K562 (cell line): ENCODE measurements at regions not wholly inside any gene's neighbourhood (a gene's known extent, or its start where the extent isn't known, plus 50 kb on each side); places are given as distances from the start of the nearest gene placed in this dataset.

Experiments used
- ATAC-seq: fragments of 200-7000 bp; cut with Tn5 transposase; 3 replicates; pipeline ENCODE4 v1.9.1; 2020; ENCODE audit warnings: moderate library complexity
- BruUV-seq: library from RNA; stranded (reverse); fragments of 400-500 nt; replicated peaks from 2 replicates; lab custom pipeline; 2021; lab: Mats Ljungman, UMichigan
- CTCF ChIA-PET: fragments of 300-600 bp; formaldehyde crosslinking; extraction: SDS; loops from one replicate; lab custom pipeline; 2021; ENCODE audit warnings: low intra/inter-chr PET ratio; lab: Yijun Ruan, JAX
- POLR2A ChIA-PET: fragments of 300-600, 350-650 bp; sonication (Branson Sonifier 250); formaldehyde crosslinking; extraction: SDS; loops from one replicate; lab custom pipeline; 2021; ENCODE audit warnings: antibody characterized with exemption, inconsistent platforms; lab: Yijun Ruan, JAX
- DNase-seq, 4 experiments: peaks; one replicate each; pipeline versions ENCODE4 v3.0.0 to v3.0.0-alpha.2; 2011 to 2018; ENCODE audit warnings: low spot score in 3 of 4, mixed read lengths in 3 of 4; ENCODE audit errors: extremely low read depth in 1 of 4
- FAIRE-seq: peaks from 2 replicates; lab custom pipeline; 2011; peaks lifted over from hg19 to GRCh38; lab: Jason Lieb, UNC
- H2AFZ ChIP-seq: 2 replicates; pipeline ENCODE4 v1.6.0; 2011; ENCODE audit warnings: low read depth, low read length, control low read depth, inconsistent platforms
- H3K27ac ChIP-seq: fragments of 200-600 bp; 3 replicates; pipeline ENCODE4 v1.8.0; 2011; ENCODE audit warnings: low read depth, mild to moderate bottlenecking, control low read depth, inconsistent platforms, low read length, moderate library complexity, mixed read lengths; ENCODE audit errors: extremely low read depth
- H3K27me3 ChIP-seq, 2 experiments: fragments of 300-600 bp in 1 of 2; 2 replicates in 1 of 2; 3 replicates in 1 of 2; pipeline versions ENCODE4 v1.6.0 to v1.8.0; 2011; ENCODE audit warnings: inconsistent platforms in 2 of 2, low read length in 2 of 2, mild to moderate bottlenecking in 1 of 2, mixed read lengths in 1 of 2, moderate library complexity in 1 of 2; ENCODE audit not compliant: control insufficient read depth in 2 of 2, insufficient read depth in 2 of 2
- H3K36me3 ChIP-seq: fragments of 300-600 bp; 3 replicates; pipeline ENCODE4 v1.8.0; 2011; ENCODE audit warnings: mild to moderate bottlenecking, low read length, inconsistent platforms; ENCODE audit not compliant: control insufficient read depth, insufficient read depth
- H3K4me1 ChIP-seq, 2 experiments: fragments of 200-600 bp in 1 of 2; replicated peaks in 1 of 2; 2 replicates in 1 of 2; 3 replicates in 1 of 2; pipeline versions ENCODE4 v1.5.1 to v1.8.0; 2011; ENCODE audit warnings: inconsistent platforms in 2 of 2, low read length in 2 of 2, mild to moderate bottlenecking in 1 of 2, mixed read lengths in 1 of 2, moderate library complexity in 1 of 2; ENCODE audit not compliant: control insufficient read depth in 2 of 2, insufficient read depth in 2 of 2
- H3K4me2 ChIP-seq: 2 replicates; pipeline ENCODE4 v1.6.1; 2011; ENCODE audit warnings: low read length, control low read depth, inconsistent platforms, mixed read lengths; ENCODE audit not compliant: insufficient read depth
- H3K4me3 ChIP-seq: fragments of 200-600 bp; sonication (generic), shearing (Covaris generic); 2 replicates; pipeline ENCODE4 v1.5.1; 2016; ENCODE audit warnings: control low read depth, inconsistent platforms
- H3K79me2 ChIP-seq: fragments of 200-600 bp; 3 replicates; pipeline ENCODE4 v1.8.0; 2011; ENCODE audit warnings: low read length, inconsistent platforms; ENCODE audit not compliant: control insufficient read depth, insufficient read depth
- H3K9ac ChIP-seq, 2 experiments: 2 replicates each; pipeline versions ENCODE4 v1.6.0 to v1.6.1; 2011; ENCODE audit warnings: low read depth in 2 of 2, low read length in 2 of 2, control low read depth in 1 of 2, inconsistent platforms in 1 of 2, mild to moderate bottlenecking in 1 of 2, mixed read lengths in 1 of 2; ENCODE audit not compliant: insufficient read depth in 1 of 2
- H3K9me1 ChIP-seq: one replicate; pipeline ENCODE4 v1.6.0; 2011; ENCODE audit warnings: inconsistent platforms, mild to moderate bottlenecking, low read length, moderate library complexity; ENCODE audit not compliant: control insufficient read depth, insufficient read depth
- H3K9me3 ChIP-seq: replicated peaks from 2 replicates; pipeline ENCODE4 v1.5.1; 2011; ENCODE audit warnings: low read depth, low read length, inconsistent platforms; ENCODE audit not compliant: control insufficient read depth, insufficient read depth
- H4K20me1 ChIP-seq: replicated peaks from 2 replicates; pipeline ENCODE4 v1.6.1; 2011; ENCODE audit warnings: low read length, inconsistent platforms, mixed read lengths; ENCODE audit not compliant: control insufficient read depth, insufficient read depth
- ATF3 ChIP-seq, 2 experiments: fragments of 450-650 bp in 1 of 2; sonication (generic) in 1 of 2; formaldehyde crosslinking in 1 of 2; IDR thresholded peaks in 1 of 2; conservative IDR thresholded peaks in 1 of 2; 2 replicates each; pipeline versions ENCODE4 v1.6.1 to v1.8.1; 2016 to 2023; ENCODE audit warnings: mild to moderate bottlenecking in 2 of 2, moderate library complexity in 2 of 2, inconsistent platforms in 1 of 2, missing genetic modification reagents in 1 of 2
- CBX5 ChIP-seq: IDR thresholded peaks from 2 replicates; pipeline ENCODE4 v1.6.1; 2014; ENCODE audit warnings: low read depth, borderline replicate concordance
- CHCHD3 ChIP-seq: fragments of 250-450 bp; sonication (Bioruptor Pico); IDR thresholded peaks from 2 replicates; pipeline ENCODE4 v2.1.2; 2022; ENCODE audit warnings: mild to moderate bottlenecking
- DLX4 ChIP-seq: fragments of 250-450 bp; sonication (Bioruptor Pico); IDR thresholded peaks from 2 replicates; pipeline ENCODE4 v1.6.1; 2021; ENCODE audit warnings: mild to moderate bottlenecking
- DNMT1 ChIP-seq: fragments of 450-650 bp; IDR thresholded peaks from 2 replicates; pipeline ENCODE4 v1.6.1; 2016; ENCODE audit warnings: antibody characterized with exemption, mild to moderate bottlenecking
- GABPB2 ChIP-seq: fragments of 250-450 bp; sonication (Bioruptor Pico); conservative IDR thresholded peaks from 2 replicates; pipeline ENCODE4 v1.5.1; 2021; ENCODE audit warnings: mild to moderate bottlenecking
- NELFE ChIP-seq: IDR thresholded peaks from 2 replicates; pipeline ENCODE4 v1.6.1; 2011; ENCODE audit warnings: mild to moderate bottlenecking; ENCODE audit not compliant: insufficient read depth, insufficient read length
- NFE2 ChIP-seq: IDR thresholded peaks from 2 replicates; pipeline ENCODE4 v1.6.1; 2014; ENCODE audit warnings: antibody characterized with exemption, low read depth
- SRSF7 ChIP-seq: fragments of 200-400 bp; formaldehyde crosslinking; optimal IDR thresholded peaks from 2 replicates; pipeline ENCODE3; 2017; ENCODE audit warnings: mild to moderate bottlenecking, low read depth, low read length
- TEAD2 ChIP-seq: fragments of 450-650 bp; IDR thresholded peaks from 2 replicates; pipeline ENCODE4 v1.6.1; 2016; ENCODE audit warnings: missing genetic modification characterization, control low read depth, missing compliant biosample characterization
- TFAM ChIP-seq: fragments of 250-450 bp; sonication (Bioruptor Pico); conservative IDR thresholded peaks from 2 replicates; pipeline ENCODE4 v1.5.0; 2021; ENCODE audit warnings: mild to moderate bottlenecking, moderate library complexity
- ZNF133 ChIP-seq: fragments of 250-450 bp; sonication (Bioruptor Pico); IDR thresholded peaks from 2 replicates; pipeline ENCODE4 v1.4.0; 2020; ENCODE audit warnings: mild to moderate bottlenecking
- ZNF134 ChIP-seq: fragments of 250-450 bp; sonication (Bioruptor Pico); conservative IDR thresholded peaks from 2 replicates; pipeline ENCODE4 v1.4.0; 2020
- ZNF445 ChIP-seq: fragments of 250-450 bp; sonication (Bioruptor Pico); IDR thresholded peaks from 2 replicates; pipeline ENCODE4 v1.4.0; 2020; ENCODE audit warnings: low read depth, mild to moderate bottlenecking, moderate library complexity
- WGBS: fragments of 100-300 bp; shearing (Covaris generic); methylation state at CpG from one replicate; pipeline ENCODE4 v1.1.6; 2016; ENCODE audit warnings: low coverage, mixed read lengths; ENCODE audit not compliant: insufficient coverage; ENCODE audit errors: missing lambda C conversion rate; 5-methylcytosine and 5-hydroxymethylcytosine counted together
- in situ Hi-C: fragments of 300-500 bp; cut with MboI; formaldehyde crosslinking; loops from 4 replicates; pipeline ENCODE4 v1.15.0; 2018; ENCODE audit warnings: inconsistent platforms, mixed read lengths
- intact Hi-C: fragments of 100-400 bp; cut with micrococcal nuclease; formaldehyde crosslinking; loops from 2 replicates; pipeline ENCODE4 v1.14.2; 2022

- no peak overlapping the region for H3K4me2 ChIP-seq
- no peaks in the 10 kb centered on the region for H3K4me1 ChIP-seq
- no peak for TF ChIP-seq ZNF133 (CRISPR knock-in tag)
- no peak for TF ChIP-seq NELFE
- no peak for TF ChIP-seq ZNF445
- no peak for TF ChIP-seq CHCHD3 (CRISPR knock-in tag)
- no peak for TF ChIP-seq ZNF134 (CRISPR knock-in tag)
- no peak for TF ChIP-seq SRSF7
- no peak for TF ChIP-seq CBX5
- no peak for TF ChIP-seq NFE2
- no peak for TF ChIP-seq ATF3 (IDR thresholded peaks at IDR 0.05)
- TF ChIP-seq ATF3 (CRISPR knock-in tag; conservative IDR thresholded peaks at IDR 0.05): no peak
- TF ChIP-seq DNMT1: no peak
- TF ChIP-seq TFAM (CRISPR knock-in tag): no peak
- TF ChIP-seq DLX4: no peak
- TF ChIP-seq GABPB2 (CRISPR knock-in tag): no peak
- no peak for TF ChIP-seq TEAD2 (tag)
- H3K36me3 ChIP-seq: no peaks in the 10 kb centered on the region
- BruUV-seq: no TSS peak
- H3K9ac ChIP-seq: no peak overlapping the region
- no peaks in the 10 kb centered on the region for H3K27me3 ChIP-seq
- in situ Hi-C loops (no loop called here), intact Hi-C loops (no loop called here)
- H3K9me1 ChIP-seq: no peaks in the 10 kb centered on the region
- no peak overlapping the region for H3K4me3 ChIP-seq
- CTCF ChIA-PET: no interaction called here
- no peak overlapping the region for H3K27ac ChIP-seq
- H4K20me1 ChIP-seq: no peaks in the 10 kb centered on the region
- ATAC-seq (no peak), FAIRE-seq (no peak), DNase-seq (no peak)
- no peaks in the 10 kb centered on the region for H3K9me3 ChIP-seq
- no peak overlapping the region for H2AFZ ChIP-seq
- WGBS: 0% methylated on average over 3 of the region's 3 CpGs
- POLR2A ChIA-PET: no interaction called here
- H3K79me2 ChIP-seq: no peaks in the 10 kb centered on the region
These were observed 790.0 kb downstream of the PCDH18 start for GRCh38 chr4:136742333-136742732.
